Spleen (tissue), 7 donors: ENCODE measurements at regions not wholly inside any gene's neighbourhood (a gene's known extent, or its start where the extent isn't known, plus 50 kb on each side); places are given as distances from the start of the nearest gene placed in this dataset.

Experiments
- POLR2A ChIP-seq, 3 donors: fragments of 450-650 bp; IDR thresholded peaks; one replicate each; pipeline ENCODE4 v1.5.1; 2017; ENCODE audit warnings: antibody characterized with exemption in 3 of 3, mild to moderate bottlenecking in 1 of 3
- TF ChIP-seq, protein P1 (sequence below), 11 experiments: fragments of 200-600 bp in 7 of 11; fragments of 450-650 bp in 4 of 11; sonication (generic) in 4 of 11; IDR thresholded peaks in 8 of 11; conservative IDR thresholded peaks in 3 of 11; 1 replicate in 7 of 11; 2 replicates in 4 of 11; pipeline versions ENCODE4 v1.4.0 to v1.8.0; 2016 to 2021; ENCODE audit warnings: antibody characterized with exemption in 11 of 11, inconsistent platforms in 4 of 11, mild to moderate bottlenecking in 1 of 11
- donor health status: DM: no; HTN: no; CAD: no; lungs with moderate emphysema.
- donor health status: DM: no; HTN: no; CAD: no.
- donor health status: DM: no; HTN: no; CAD: no.

DNA sequence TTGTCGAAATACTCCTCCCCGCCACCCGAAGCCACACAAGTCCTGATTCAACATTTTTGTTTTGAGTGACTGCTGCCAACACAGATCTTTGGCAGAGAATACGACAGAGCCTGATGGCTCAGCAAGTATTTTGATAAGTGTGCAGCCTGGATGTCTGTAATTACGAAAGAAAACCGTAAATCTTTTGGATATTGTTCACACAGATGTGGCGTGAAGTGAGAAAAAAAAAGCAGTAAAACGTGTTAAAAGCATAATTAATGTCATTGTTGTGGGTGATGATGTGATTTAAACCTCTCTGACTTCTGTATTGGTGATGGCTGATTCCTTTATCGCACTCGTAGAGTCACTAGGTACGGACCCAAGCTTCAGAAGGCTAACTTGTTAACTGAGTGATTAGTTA is 98.7 kb downstream of the PHETA1 start:
- no peak for TF ChIP-seq POLR2A (IDR thresholded peaks at IDR 0.05)
- TF ChIP-seq, protein P1, sequence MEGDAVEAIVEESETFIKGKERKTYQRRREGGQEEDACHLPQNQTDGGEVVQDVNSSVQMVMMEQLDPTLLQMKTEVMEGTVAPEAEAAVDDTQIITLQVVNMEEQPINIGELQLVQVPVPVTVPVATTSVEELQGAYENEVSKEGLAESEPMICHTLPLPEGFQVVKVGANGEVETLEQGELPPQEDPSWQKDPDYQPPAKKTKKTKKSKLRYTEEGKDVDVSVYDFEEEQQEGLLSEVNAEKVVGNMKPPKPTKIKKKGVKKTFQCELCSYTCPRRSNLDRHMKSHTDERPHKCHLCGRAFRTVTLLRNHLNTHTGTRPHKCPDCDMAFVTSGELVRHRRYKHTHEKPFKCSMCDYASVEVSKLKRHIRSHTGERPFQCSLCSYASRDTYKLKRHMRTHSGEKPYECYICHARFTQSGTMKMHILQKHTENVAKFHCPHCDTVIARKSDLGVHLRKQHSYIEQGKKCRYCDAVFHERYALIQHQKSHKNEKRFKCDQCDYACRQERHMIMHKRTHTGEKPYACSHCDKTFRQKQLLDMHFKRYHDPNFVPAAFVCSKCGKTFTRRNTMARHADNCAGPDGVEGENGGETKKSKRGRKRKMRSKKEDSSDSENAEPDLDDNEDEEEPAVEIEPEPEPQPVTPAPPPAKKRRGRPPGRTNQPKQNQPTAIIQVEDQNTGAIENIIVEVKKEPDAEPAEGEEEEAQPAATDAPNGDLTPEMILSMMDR (IDR thresholded peaks at IDR 0.05 in 8 of 11, conservative IDR thresholded peaks at IDR 0.05 in 3 of 11), result no peak
